Neural progenitor cell (in vitro differentiated cells): ENCODE measurements at regions not wholly inside any gene's neighbourhood (a gene's known extent, or its start where the extent isn't known, plus 50 kb on each side); places are given as distances from the start of the nearest gene placed in this dataset.
"Not testable (repeated sequence)": the region's sequence is repeated elsewhere in the genome, so short reads cannot be mapped to it uniquely, and the experiment has no call there.

Experiments used
- DNase-seq: peaks from one replicate; pipeline ENCODE4 v3.0.0-alpha.2; 2016; ENCODE audit warnings: low spot score
- H2AFZ ChIP-seq: fragments of 200-600 bp; sonication (generic); replicated peaks from 2 replicates; pipeline ENCODE4 v1.6.1; 2016; ENCODE audit warnings: antibody characterized with exemption
- H3F3A ChIP-seq: fragments of 200-600 bp; sonication (generic); 2 replicates; pipeline ENCODE4 v1.6.1; 2016; ENCODE audit warnings: antibody characterized with exemption, low read depth
- H3K27ac ChIP-seq: fragments of 200-600 bp; sonication (generic); 2 replicates; pipeline ENCODE4 v1.5.1; 2016; ENCODE audit warnings: mild to moderate bottlenecking
- H3K27me3 ChIP-seq: fragments of 200-600 bp; sonication (generic); 2 replicates; pipeline ENCODE4 v1.6.1; 2016; ENCODE audit warnings: mild to moderate bottlenecking, moderate library complexity
- H3K36me3 ChIP-seq: fragments of 200-600 bp; sonication (generic); 2 replicates; pipeline ENCODE4 v1.5.1; 2016
- H3K4me1 ChIP-seq: fragments of 200-600 bp; sonication (generic); 2 replicates; pipeline ENCODE4 v1.6.1; 2016; ENCODE audit warnings: mixed run types
- H3K4me2 ChIP-seq: fragments of 200-600 bp; sonication (generic); 2 replicates; pipeline ENCODE4 v1.6.1; 2016
- H3K4me3 ChIP-seq: fragments of 200-600 bp; sonication (generic); 2 replicates; pipeline ENCODE4 v1.5.1; 2016
- H3K79me2 ChIP-seq: fragments of 200-600 bp; sonication (generic); 2 replicates; pipeline ENCODE4 v1.6.1; 2016; ENCODE audit warnings: low read depth
- H3K9ac ChIP-seq: fragments of 200-600 bp; sonication (generic); 2 replicates; pipeline ENCODE4 v1.6.1; 2016
- H3K9me3 ChIP-seq: fragments of 200-600 bp; sonication (generic); 2 replicates; pipeline ENCODE4 v1.5.1; 2016; ENCODE audit warnings: low read depth
- H4K20me1 ChIP-seq: fragments of 200-600 bp; sonication (generic); 2 replicates; pipeline ENCODE4 v1.6.1; 2016; ENCODE audit warnings: low read depth
- H3K27ac Mint-ChIP-seq: 3 replicates; pipeline ENCODE4 v1.8.0; 2021; ENCODE audit warnings: mixed read lengths
- H3K27me3 Mint-ChIP-seq: 2 replicates; pipeline ENCODE4 v1.8.0; 2022; ENCODE audit warnings: low read depth, mild to moderate bottlenecking, inconsistent platforms, moderate library complexity, mixed read lengths; ENCODE audit not compliant: insufficient read depth
- H3K36me3 Mint-ChIP-seq: 3 replicates; pipeline ENCODE4 v1.8.0; 2021; ENCODE audit warnings: mixed read lengths
- H3K4me1 Mint-ChIP-seq: 3 replicates; pipeline ENCODE4 v1.8.0; 2021; ENCODE audit warnings: mixed read lengths
- H3K4me3 Mint-ChIP-seq: 3 replicates; pipeline ENCODE4 v1.8.0; 2021; ENCODE audit warnings: mild to moderate bottlenecking, moderate library complexity, mixed read lengths
- H3K9me3 Mint-ChIP-seq: 3 replicates; pipeline ENCODE4 v1.8.0; 2020; ENCODE audit warnings: mixed read lengths
- EZH2 ChIP-seq: fragments of 200-600 bp; sonication (generic); IDR thresholded peaks from 2 replicates; pipeline ENCODE4 v1.6.1; 2017; ENCODE audit warnings: antibody characterized with exemption, mild to moderate bottlenecking, moderate library complexity
- EZH2phosphoT487 ChIP-seq: fragments of 200-600 bp; sonication (generic); IDR thresholded peaks from 2 replicates; pipeline ENCODE4 v1.6.1; 2017; ENCODE audit warnings: antibody characterized with exemption
- TF ChIP-seq, protein P1 (sequence below): fragments of 200-600 bp; sonication (generic); IDR thresholded peaks from 2 replicates; pipeline ENCODE4 v1.5.1; 2017; ENCODE audit warnings: antibody characterized with exemption, mild to moderate bottlenecking

- no peaks in the 10 kb centered on the region for H3K27me3 Mint-ChIP-seq
- Histone ChIP-seq H3K4me2 (no peak overlapping the region), H3K27me3 (no peaks in the 10 kb centered on the region), H4K20me1 (no peaks in the 10 kb centered on the region), H3K27ac (no peak overlapping the region), H3K9me3 (peaks cover 9% of the 10 kb centered on the region), H3K36me3 (no peaks in the 10 kb centered on the region), H3K4me1 (no peaks in the 10 kb centered on the region), H3K4me3 (no peak overlapping the region), H3F3A (no peaks in the 10 kb centered on the region), H2AFZ (no peak overlapping the region), H3K9ac (no peak overlapping the region), H3K79me2 (no peaks in the 10 kb centered on the region)
- no peak for TF ChIP-seq EZH2
- TF ChIP-seq, protein P1, sequence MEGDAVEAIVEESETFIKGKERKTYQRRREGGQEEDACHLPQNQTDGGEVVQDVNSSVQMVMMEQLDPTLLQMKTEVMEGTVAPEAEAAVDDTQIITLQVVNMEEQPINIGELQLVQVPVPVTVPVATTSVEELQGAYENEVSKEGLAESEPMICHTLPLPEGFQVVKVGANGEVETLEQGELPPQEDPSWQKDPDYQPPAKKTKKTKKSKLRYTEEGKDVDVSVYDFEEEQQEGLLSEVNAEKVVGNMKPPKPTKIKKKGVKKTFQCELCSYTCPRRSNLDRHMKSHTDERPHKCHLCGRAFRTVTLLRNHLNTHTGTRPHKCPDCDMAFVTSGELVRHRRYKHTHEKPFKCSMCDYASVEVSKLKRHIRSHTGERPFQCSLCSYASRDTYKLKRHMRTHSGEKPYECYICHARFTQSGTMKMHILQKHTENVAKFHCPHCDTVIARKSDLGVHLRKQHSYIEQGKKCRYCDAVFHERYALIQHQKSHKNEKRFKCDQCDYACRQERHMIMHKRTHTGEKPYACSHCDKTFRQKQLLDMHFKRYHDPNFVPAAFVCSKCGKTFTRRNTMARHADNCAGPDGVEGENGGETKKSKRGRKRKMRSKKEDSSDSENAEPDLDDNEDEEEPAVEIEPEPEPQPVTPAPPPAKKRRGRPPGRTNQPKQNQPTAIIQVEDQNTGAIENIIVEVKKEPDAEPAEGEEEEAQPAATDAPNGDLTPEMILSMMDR: no peak
- no peak for TF ChIP-seq EZH2phosphoT487
- no peaks in the 10 kb centered on the region for H3K4me1 Mint-ChIP-seq
- no peak overlapping the region for H3K27ac Mint-ChIP-seq
- H3K9me3 Mint-ChIP-seq: peaks cover 11% of the 10 kb centered on the region
- no peak for DNase-seq
- H3K36me3 Mint-ChIP-seq: no peaks in the 10 kb centered on the region
- H3K4me3 Mint-ChIP-seq: no peak overlapping the region
Measured at GRCh38 chr21:25487046-25487594, 120.2 kb downstream of the MRPL39 start.

- Histone ChIP-seq H3K79me2 (no peaks in the 10 kb centered on the region), H3K27ac (no peak overlapping the region), H3F3A (no peaks in the 10 kb centered on the region), H3K9ac (no peak overlapping the region), H3K4me2 (no peak overlapping the region), H3K9me3 (peaks cover 9% of the 10 kb centered on the region), H3K4me1 (no peaks in the 10 kb centered on the region), H2AFZ (no peak overlapping the region), H3K36me3 (peaks cover 5% of the 10 kb centered on the region), H3K4me3 (no peak overlapping the region), H3K27me3 (no peaks in the 10 kb centered on the region), H4K20me1 (no peaks in the 10 kb centered on the region)
- Mint-ChIP-seq H3K27me3 (no peaks in the 10 kb centered on the region), H3K27ac (no peak overlapping the region), H3K36me3 (no peaks in the 10 kb centered on the region), H3K4me3 (no peak overlapping the region), H3K9me3 (peaks cover 22% of the 10 kb centered on the region), H3K4me1 (no peaks in the 10 kb centered on the region)
- DNase-seq: no peak
- TF ChIP-seq, protein P1: no peak
- TF ChIP-seq EZH2: no peak
- TF ChIP-seq EZH2phosphoT487: no peak
Measured at GRCh38 chr21:25485914-25486313, 121.4 kb downstream of the MRPL39 start.

- Mint-ChIP-seq H3K36me3 (no peaks in the 10 kb centered on the region), H3K27me3 (no peaks in the 10 kb centered on the region), H3K4me1 (no peaks in the 10 kb centered on the region), H3K4me3 (no peak overlapping the region), H3K9me3 (peaks cover 4% of the 10 kb centered on the region), H3K27ac (no peak overlapping the region)
- no peaks in the 10 kb centered on the region for H3K36me3 ChIP-seq
- H3K4me2 ChIP-seq: no peak overlapping the region
- no peak overlapping the region for H3K9ac ChIP-seq
- H2AFZ ChIP-seq: no peak overlapping the region
- TF ChIP-seq EZH2phosphoT487 (no peak), EZH2 (no peak)
- TF ChIP-seq, protein P1: no peak
- no peaks in the 10 kb centered on the region for H3F3A ChIP-seq
- no peaks in the 10 kb centered on the region for H4K20me1 ChIP-seq
- DNase-seq: no peak
- no peaks in the 10 kb centered on the region for H3K79me2 ChIP-seq
- H3K27ac ChIP-seq: no peak overlapping the region
- no peaks in the 10 kb centered on the region for H3K4me1 ChIP-seq
- H3K9me3 ChIP-seq: no peaks in the 10 kb centered on the region
- H3K27me3 ChIP-seq: no peaks in the 10 kb centered on the region
- H3K4me3 ChIP-seq: no peak overlapping the region
Measured at GRCh38 chr21:25467896-25468295, 139.4 kb downstream of the MRPL39 start.

- H3K79me2 ChIP-seq, H3F3A ChIP-seq, H3K9me3 Mint-ChIP-seq, H3K4me1 Mint-ChIP-seq, DNase-seq, H3K36me3 ChIP-seq, H2AFZ ChIP-seq, H3K9ac ChIP-seq, H3K36me3 Mint-ChIP-seq, H3K4me1 ChIP-seq, H4K20me1 ChIP-seq, H3K27me3 ChIP-seq, H3K4me2 ChIP-seq, H3K27ac Mint-ChIP-seq, H3K4me3 Mint-ChIP-seq, H3K4me3 ChIP-seq, H3K9me3 ChIP-seq, H3K27me3 Mint-ChIP-seq, H3K27ac ChIP-seq: not testable (repeated sequence)
Measured at GRCh38 chr21:25467071-25467470, 140.2 kb downstream of the MRPL39 start.
